Neural cell (in vitro differentiated cells): ENCODE measurements at regions not wholly inside any gene's neighbourhood (a gene's known extent, or its start where the extent isn't known, plus 50 kb on each side); places are given as distances from the start of the nearest gene placed in this dataset.

ENCODE experiments used
- H2AFZ ChIP-seq: fragments of 200-600, 300-800 bp; sonication (generic), shearing (Covaris generic); 2 replicates; pipeline ENCODE4 v1.6.0; 2014; ENCODE audit warnings: low read depth, mild to moderate bottlenecking, antibody characterized with exemption, low read length, moderate library complexity
- H3F3A ChIP-seq: fragments of 200-600 bp; shearing (Covaris generic); 2 replicates; pipeline ENCODE4 v1.6.1; 2016; ENCODE audit warnings: mild to moderate bottlenecking, moderate library complexity, mixed read lengths, antibody characterized with exemption, low read length; ENCODE audit not compliant: insufficient read depth, poor library complexity, severe bottlenecking
- H3K27ac ChIP-seq: fragments of 200-600, 300-800 bp; sonication (generic), shearing (Covaris generic); 2 replicates; pipeline ENCODE4 v1.5.1; 2014; ENCODE audit warnings: mild to moderate bottlenecking, low read length, moderate library complexity
- H3K27me3 ChIP-seq: fragments of 300-800, 200-600 bp; sonication (generic), shearing (Covaris generic); 2 replicates; pipeline ENCODE4 v1.6.0; 2014; ENCODE audit warnings: mild to moderate bottlenecking, low read depth, low read length, moderate library complexity; ENCODE audit not compliant: insufficient read depth
- H3K36me3 ChIP-seq: fragments of 300-800, 200-600 bp; sonication (generic), shearing (Covaris generic); 2 replicates; pipeline ENCODE4 v1.5.1; 2014; ENCODE audit warnings: mild to moderate bottlenecking, antibody characterized with exemption, low read length, moderate library complexity; ENCODE audit not compliant: insufficient read depth
- H3K4me2 ChIP-seq: fragments of 300-800, 200-600 bp; sonication (generic), shearing (Covaris generic); 2 replicates; pipeline ENCODE4 v1.6.0; 2014; ENCODE audit warnings: mild to moderate bottlenecking, low read length
- H3K4me3 ChIP-seq: fragments of 300-800, 200-600 bp; sonication (generic), shearing (Covaris generic); 2 replicates; pipeline ENCODE4 v1.5.1; 2014; ENCODE audit warnings: mild to moderate bottlenecking, low read length, moderate library complexity
- H3K79me2 ChIP-seq: fragments of 200-600 bp; shearing (Covaris generic); replicated peaks from 2 replicates; pipeline ENCODE4 v1.6.0; 2014; ENCODE audit warnings: mild to moderate bottlenecking, low read length, moderate library complexity; ENCODE audit not compliant: insufficient read depth
- H3K9ac ChIP-seq: fragments of 300-800, 200-600 bp; sonication (generic), shearing (Covaris generic); 2 replicates; pipeline ENCODE4 v1.6.1; 2016; ENCODE audit warnings: mild to moderate bottlenecking, low read length, mixed read lengths
- H3K9me2 ChIP-seq: fragments of 200-600 bp; shearing (Covaris generic); 2 replicates; pipeline ENCODE4 v1.6.1; 2016; ENCODE audit warnings: mild to moderate bottlenecking, low read length, mixed read lengths; ENCODE audit not compliant: insufficient read depth
- H3K9me3 ChIP-seq: fragments of 200-600, 300-800 bp; sonication (generic), shearing (Covaris generic); 2 replicates; pipeline ENCODE4 v1.6.1; 2016; ENCODE audit warnings: mild to moderate bottlenecking, mixed run types, low read length, moderate library complexity, mixed read lengths
- H4K20me1 ChIP-seq: fragments of 200-600 bp; shearing (Covaris generic); 2 replicates; pipeline ENCODE4 v1.6.1; 2016; ENCODE audit warnings: mild to moderate bottlenecking, mixed run types; ENCODE audit not compliant: insufficient read depth
- EP300 ChIP-seq: fragments of 450-650 bp; conservative IDR thresholded peaks from 2 replicates; pipeline ENCODE4 v1.6.1; 2014; ENCODE audit warnings: antibody characterized with exemption, mild to moderate bottlenecking, moderate library complexity; ENCODE audit not compliant: poor library complexity, severe bottlenecking
- EZH2 ChIP-seq: fragments of 200-600, 300-800 bp; shearing (Covaris generic), sonication (generic); IDR thresholded peaks from 2 replicates; pipeline ENCODE4 v1.6.1; 2014; ENCODE audit warnings: antibody characterized with exemption, low read length, borderline replicate concordance, mild to moderate bottlenecking; ENCODE audit not compliant: insufficient read depth, poor library complexity, severe bottlenecking
- MXI1 ChIP-seq: fragments of 450-650 bp; conservative IDR thresholded peaks from 2 replicates; pipeline ENCODE4 v1.6.1; 2014; ENCODE audit warnings: antibody characterized with exemption, mild to moderate bottlenecking; ENCODE audit not compliant: poor library complexity, severe bottlenecking
- POLR2AphosphoS5 ChIP-seq: IDR thresholded peaks from 2 replicates; pipeline ENCODE4 v1.6.1; 2012
- RAD21 ChIP-seq: fragments of 450-650 bp; conservative IDR thresholded peaks from 2 replicates; pipeline ENCODE4 v1.6.1; 2014; ENCODE audit warnings: antibody characterized with exemption, mild to moderate bottlenecking, moderate library complexity
- SMC3 ChIP-seq: fragments of 450-650 bp; conservative IDR thresholded peaks from 2 replicates; pipeline ENCODE4 v1.6.1; 2014; ENCODE audit warnings: antibody characterized with exemption, mild to moderate bottlenecking, moderate library complexity; ENCODE audit not compliant: poor library complexity
- TAF1 ChIP-seq: IDR thresholded peaks from 2 replicates; pipeline ENCODE4 v1.6.1; 2012; ENCODE audit warnings: low read depth
- TF ChIP-seq, protein P1 (sequence below): fragments of 450-650 bp; IDR thresholded peaks from 2 replicates; pipeline ENCODE4 v1.5.1; 2014; ENCODE audit warnings: antibody characterized with exemption, mild to moderate bottlenecking, moderate library complexity; ENCODE audit not compliant: poor library complexity, severe bottlenecking
- TF ChIP-seq, protein P2 (sequence below): IDR thresholded peaks from 2 replicates; pipeline ENCODE4 v1.6.1; 2012; ENCODE audit warnings: borderline replicate concordance

DNA sequence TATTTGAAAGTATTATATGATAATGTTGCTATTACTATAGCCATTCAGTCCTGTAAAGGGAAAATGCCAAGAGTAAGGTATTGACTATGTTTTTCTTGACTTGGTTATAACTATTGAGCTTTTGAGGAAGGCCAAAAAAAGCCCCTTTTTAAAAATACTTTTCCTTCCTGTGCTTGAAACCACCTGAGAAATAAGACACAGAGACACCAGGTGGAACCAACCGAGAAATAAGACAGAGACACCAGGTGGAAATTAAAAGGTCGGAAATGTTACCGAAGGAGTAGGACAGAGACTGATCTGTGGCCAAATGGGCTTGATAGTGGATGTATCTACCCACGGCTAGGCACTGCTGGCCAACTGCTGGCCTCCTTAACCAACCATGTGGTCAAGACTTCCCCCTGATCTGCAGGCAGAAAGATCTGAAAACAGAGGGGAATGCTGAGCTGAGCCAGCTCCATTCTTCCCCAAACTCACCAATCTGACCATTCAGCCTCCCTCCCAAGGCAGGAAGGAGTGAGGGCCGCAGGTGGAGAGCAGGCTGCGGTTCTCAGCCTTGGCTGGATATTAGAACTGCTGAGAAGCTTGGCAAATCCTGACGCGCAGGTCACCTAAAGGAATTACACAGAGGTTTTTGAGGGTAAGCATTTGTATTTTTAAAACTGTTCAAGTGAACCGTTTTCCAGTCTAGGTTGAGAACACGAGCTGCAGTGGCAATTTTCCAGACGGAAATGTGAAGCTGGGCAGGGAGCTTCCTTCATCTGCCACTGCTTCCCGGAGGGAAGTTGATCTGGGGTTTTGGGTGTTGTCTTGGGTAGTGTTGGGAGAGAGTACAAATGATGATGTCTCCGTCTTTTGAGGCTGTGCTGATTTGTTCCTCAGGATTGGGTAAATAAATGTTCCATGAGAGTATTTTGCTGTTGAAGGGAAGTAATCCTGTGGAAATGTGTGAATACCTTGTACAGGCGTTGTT is 121.7 kb upstream of the EXOC2 start:
- H2AFZ ChIP-seq = no peak overlapping the region
- no peaks in the 10 kb centered on the region for H4K20me1 ChIP-seq
- no peaks in the 10 kb centered on the region for H3K36me3 ChIP-seq
- H3F3A ChIP-seq = no peaks in the 10 kb centered on the region
- no peak overlapping the region for H3K9ac ChIP-seq
- H3K27ac ChIP-seq = no peak overlapping the region
- H3K9me2 ChIP-seq = no peaks in the 10 kb centered on the region
- no peaks in the 10 kb centered on the region for H3K27me3 ChIP-seq
- no peaks in the 10 kb centered on the region for H3K9me3 ChIP-seq
- no peak overlapping the region for H3K4me2 ChIP-seq
- TF ChIP-seq, protein P1, sequence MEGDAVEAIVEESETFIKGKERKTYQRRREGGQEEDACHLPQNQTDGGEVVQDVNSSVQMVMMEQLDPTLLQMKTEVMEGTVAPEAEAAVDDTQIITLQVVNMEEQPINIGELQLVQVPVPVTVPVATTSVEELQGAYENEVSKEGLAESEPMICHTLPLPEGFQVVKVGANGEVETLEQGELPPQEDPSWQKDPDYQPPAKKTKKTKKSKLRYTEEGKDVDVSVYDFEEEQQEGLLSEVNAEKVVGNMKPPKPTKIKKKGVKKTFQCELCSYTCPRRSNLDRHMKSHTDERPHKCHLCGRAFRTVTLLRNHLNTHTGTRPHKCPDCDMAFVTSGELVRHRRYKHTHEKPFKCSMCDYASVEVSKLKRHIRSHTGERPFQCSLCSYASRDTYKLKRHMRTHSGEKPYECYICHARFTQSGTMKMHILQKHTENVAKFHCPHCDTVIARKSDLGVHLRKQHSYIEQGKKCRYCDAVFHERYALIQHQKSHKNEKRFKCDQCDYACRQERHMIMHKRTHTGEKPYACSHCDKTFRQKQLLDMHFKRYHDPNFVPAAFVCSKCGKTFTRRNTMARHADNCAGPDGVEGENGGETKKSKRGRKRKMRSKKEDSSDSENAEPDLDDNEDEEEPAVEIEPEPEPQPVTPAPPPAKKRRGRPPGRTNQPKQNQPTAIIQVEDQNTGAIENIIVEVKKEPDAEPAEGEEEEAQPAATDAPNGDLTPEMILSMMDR = no peak
- TF ChIP-seq EP300 (no peak), RAD21 (no peak), SMC3 (no peak), EZH2 (no peak)
- TF ChIP-seq, protein P2, sequence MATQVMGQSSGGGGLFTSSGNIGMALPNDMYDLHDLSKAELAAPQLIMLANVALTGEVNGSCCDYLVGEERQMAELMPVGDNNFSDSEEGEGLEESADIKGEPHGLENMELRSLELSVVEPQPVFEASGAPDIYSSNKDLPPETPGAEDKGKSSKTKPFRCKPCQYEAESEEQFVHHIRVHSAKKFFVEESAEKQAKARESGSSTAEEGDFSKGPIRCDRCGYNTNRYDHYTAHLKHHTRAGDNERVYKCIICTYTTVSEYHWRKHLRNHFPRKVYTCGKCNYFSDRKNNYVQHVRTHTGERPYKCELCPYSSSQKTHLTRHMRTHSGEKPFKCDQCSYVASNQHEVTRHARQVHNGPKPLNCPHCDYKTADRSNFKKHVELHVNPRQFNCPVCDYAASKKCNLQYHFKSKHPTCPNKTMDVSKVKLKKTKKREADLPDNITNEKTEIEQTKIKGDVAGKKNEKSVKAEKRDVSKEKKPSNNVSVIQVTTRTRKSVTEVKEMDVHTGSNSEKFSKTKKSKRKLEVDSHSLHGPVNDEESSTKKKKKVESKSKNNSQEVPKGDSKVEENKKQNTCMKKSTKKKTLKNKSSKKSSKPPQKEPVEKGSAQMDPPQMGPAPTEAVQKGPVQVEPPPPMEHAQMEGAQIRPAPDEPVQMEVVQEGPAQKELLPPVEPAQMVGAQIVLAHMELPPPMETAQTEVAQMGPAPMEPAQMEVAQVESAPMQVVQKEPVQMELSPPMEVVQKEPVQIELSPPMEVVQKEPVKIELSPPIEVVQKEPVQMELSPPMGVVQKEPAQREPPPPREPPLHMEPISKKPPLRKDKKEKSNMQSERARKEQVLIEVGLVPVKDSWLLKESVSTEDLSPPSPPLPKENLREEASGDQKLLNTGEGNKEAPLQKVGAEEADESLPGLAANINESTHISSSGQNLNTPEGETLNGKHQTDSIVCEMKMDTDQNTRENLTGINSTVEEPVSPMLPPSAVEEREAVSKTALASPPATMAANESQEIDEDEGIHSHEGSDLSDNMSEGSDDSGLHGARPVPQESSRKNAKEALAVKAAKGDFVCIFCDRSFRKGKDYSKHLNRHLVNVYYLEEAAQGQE = no peak
- H3K4me3 ChIP-seq = no peak overlapping the region
- H3K79me2 ChIP-seq = no peaks in the 10 kb centered on the region

DNA sequence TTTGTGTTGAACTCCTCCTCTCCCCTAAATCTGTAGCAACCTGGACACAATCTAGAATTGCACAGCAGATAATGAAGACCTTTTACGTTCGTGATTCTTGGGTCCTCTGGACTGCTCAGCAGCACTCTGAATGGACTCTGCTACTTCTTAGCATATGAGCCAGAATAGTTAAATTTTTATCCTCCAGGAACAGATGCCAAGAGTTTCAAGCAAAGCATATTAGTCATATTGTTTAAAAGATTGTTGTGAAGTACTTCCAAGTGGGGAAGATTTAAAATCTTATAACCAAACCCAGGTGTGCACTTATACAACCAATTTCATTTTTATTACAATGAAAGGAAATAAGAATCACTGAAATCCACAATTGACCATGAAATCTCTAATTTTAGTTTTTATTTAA is 118.9 kb upstream of the EXOC2 start:
- H3K4me2 ChIP-seq = no peak overlapping the region
- no peak for TF ChIP-seq EP300
- TF ChIP-seq, protein P2 = no peak
- no peak for TF ChIP-seq POLR2AphosphoS5
- no peak for TF ChIP-seq TAF1
- no peak for TF ChIP-seq MXI1
- TF ChIP-seq EZH2 = no peak
- no peak for TF ChIP-seq RAD21
- TF ChIP-seq SMC3 = no peak
- H3K36me3 ChIP-seq = no peaks in the 10 kb centered on the region
- H2AFZ ChIP-seq = no peak overlapping the region
- H3K27me3 ChIP-seq = no peaks in the 10 kb centered on the region
- H3K79me2 ChIP-seq = no peaks in the 10 kb centered on the region
- no peaks in the 10 kb centered on the region for H3F3A ChIP-seq
- H3K9ac ChIP-seq = no peak overlapping the region
- H3K4me3 ChIP-seq = no peak overlapping the region
- no peak overlapping the region for H3K27ac ChIP-seq
- H4K20me1 ChIP-seq = no peaks in the 10 kb centered on the region
- H3K9me2 ChIP-seq = no peaks in the 10 kb centered on the region
- H3K9me3 ChIP-seq = no peaks in the 10 kb centered on the region
